ENCODE measurements at regions not wholly inside any gene's neighbourhood (a gene's known extent, or its start where the extent isn't known, plus 50 kb on each side); places are given as distances from the start of the nearest gene placed in this dataset.

DNA sequence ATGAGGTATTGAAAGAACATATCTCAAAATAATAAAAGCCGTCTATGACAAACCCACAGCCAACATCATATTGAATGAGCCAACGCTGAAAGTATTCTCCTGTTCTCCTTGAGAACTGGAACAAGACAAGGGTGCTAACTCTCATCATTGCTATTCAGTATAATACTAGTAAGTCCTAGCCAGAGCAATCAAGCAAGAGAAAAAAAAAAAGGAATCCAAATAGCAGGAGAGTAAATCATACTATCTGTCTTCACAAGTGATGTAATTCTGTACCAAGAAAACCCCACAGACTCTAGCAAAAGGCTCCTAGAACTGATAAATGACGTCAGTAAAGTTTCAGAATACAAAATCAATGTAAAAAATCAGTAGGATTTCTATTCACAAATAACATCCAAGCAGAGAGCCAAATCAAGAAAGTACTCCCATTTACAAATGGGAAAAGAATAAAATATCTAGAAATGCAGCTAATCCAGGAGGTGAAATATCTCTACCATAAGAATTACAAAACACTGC lies 1632.8 kb downstream of the NCAM2 start:
- TF ChIP-seq, protein P1, sequence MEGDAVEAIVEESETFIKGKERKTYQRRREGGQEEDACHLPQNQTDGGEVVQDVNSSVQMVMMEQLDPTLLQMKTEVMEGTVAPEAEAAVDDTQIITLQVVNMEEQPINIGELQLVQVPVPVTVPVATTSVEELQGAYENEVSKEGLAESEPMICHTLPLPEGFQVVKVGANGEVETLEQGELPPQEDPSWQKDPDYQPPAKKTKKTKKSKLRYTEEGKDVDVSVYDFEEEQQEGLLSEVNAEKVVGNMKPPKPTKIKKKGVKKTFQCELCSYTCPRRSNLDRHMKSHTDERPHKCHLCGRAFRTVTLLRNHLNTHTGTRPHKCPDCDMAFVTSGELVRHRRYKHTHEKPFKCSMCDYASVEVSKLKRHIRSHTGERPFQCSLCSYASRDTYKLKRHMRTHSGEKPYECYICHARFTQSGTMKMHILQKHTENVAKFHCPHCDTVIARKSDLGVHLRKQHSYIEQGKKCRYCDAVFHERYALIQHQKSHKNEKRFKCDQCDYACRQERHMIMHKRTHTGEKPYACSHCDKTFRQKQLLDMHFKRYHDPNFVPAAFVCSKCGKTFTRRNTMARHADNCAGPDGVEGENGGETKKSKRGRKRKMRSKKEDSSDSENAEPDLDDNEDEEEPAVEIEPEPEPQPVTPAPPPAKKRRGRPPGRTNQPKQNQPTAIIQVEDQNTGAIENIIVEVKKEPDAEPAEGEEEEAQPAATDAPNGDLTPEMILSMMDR (IDR thresholded peaks at IDR 0.05; ENCODE audit: low read depth, low read length), result no peak
- TF ChIP-seq EZH2phosphoT487 (IDR thresholded peaks at IDR 0.05; ENCODE audit: low read depth), result no peak

All from OCI-LY3 (cell line).